ENCODE measurements at regions not wholly inside any gene's neighbourhood (a gene's known extent, or its start where the extent isn't known, plus 50 kb on each side); places are given as distances from the start of the nearest gene placed in this dataset.

- no peaks in the 10 kb centered on the region for H3K36me3 ChIP-seq (ENCODE audit: control insufficient read depth, insufficient read depth, low read length)
- ATAC-seq, result no peak
- intact Hi-C loops (cut with micrococcal nuclease), result no loop called here
- no peaks in the 10 kb centered on the region for H3K9me3 ChIP-seq (ENCODE audit: control insufficient read depth, insufficient read depth, low read length)
- H3K9me3 Mint-ChIP-seq, result no peaks in the 10 kb centered on the region
- peaks cover 4% of the 10 kb centered on the region for H3K4me1 ChIP-seq (ENCODE audit: control insufficient read depth, insufficient read depth, low read length)
- no peaks in the 10 kb centered on the region for H3K36me3 Mint-ChIP-seq
- TF ChIP-seq CTCF (IDR thresholded peaks at IDR 0.05), result no peak
- H3K4me3 ChIP-seq (ENCODE audit: low read length), result no peak overlapping the region
- no peak overlapping the region for H3K27ac Mint-ChIP-seq
- no peak for DNase-seq
- H3K27me3 ChIP-seq (ENCODE audit: control insufficient read depth, insufficient read depth, low read length), result no peaks in the 10 kb centered on the region
- peaks cover 8 to 10% of the 10 kb centered on the region in 2 donors for H3K27me3 Mint-ChIP-seq (ENCODE audit: low read depth in 2 of 2)
- no peak overlapping the region for H3K4me3 Mint-ChIP-seq
- peaks cover 0 to 15% of the 10 kb centered on the region in 2 donors for H3K4me1 Mint-ChIP-seq
- 85% methylated on average over 3 of the region's 3 CpGs for WGBS (ENCODE audit: insufficient coverage)
- H3K27ac ChIP-seq (ENCODE audit: low read length), result no peak overlapping the region
Measured at GRCh38 chr3:124491875-124492274, 238.4 kb upstream of the UMPS start.

GRCh38 chr3:124492824-124493223 is 237.4 kb upstream of the UMPS start:
- intact Hi-C loops (cut with micrococcal nuclease), result no loop called here

GRCh38 chr3:124496061-124496460 is 234.2 kb upstream of the UMPS start:
- Mint-ChIP-seq H3K27me3 (ENCODE audit: low read depth in 2 of 2) (peaks cover 11 to 18% of the 10 kb centered on the region in 2 donors), H3K36me3 (no peaks in the 10 kb centered on the region), H3K4me1 (peaks cover 0 to 13% of the 10 kb centered on the region in 2 donors), H3K27ac (no peak overlapping the region), H3K4me3 (no peak overlapping the region), H3K9me3 (no peaks in the 10 kb centered on the region)
- no peaks in the 10 kb centered on the region for H3K9me3 ChIP-seq (ENCODE audit: control insufficient read depth, insufficient read depth, low read length)
- peaks cover 4% of the 10 kb centered on the region for H3K4me1 ChIP-seq (ENCODE audit: control insufficient read depth, insufficient read depth, low read length)
- DNase-seq (no peak), ATAC-seq (no peak)
- no peaks in the 10 kb centered on the region for H3K27me3 ChIP-seq (ENCODE audit: control insufficient read depth, insufficient read depth, low read length)
- no peaks in the 10 kb centered on the region for H3K36me3 ChIP-seq (ENCODE audit: control insufficient read depth, insufficient read depth, low read length)
- no peak for TF ChIP-seq CTCF (IDR thresholded peaks at IDR 0.05)
- H3K4me3 ChIP-seq (ENCODE audit: low read length), result no peak overlapping the region
- H3K27ac ChIP-seq (ENCODE audit: low read length), result no peak overlapping the region
- intact Hi-C loops (cut with micrococcal nuclease), result no loop called here
- 23% methylated on average over 2 of the region's 2 CpGs for WGBS (ENCODE audit: insufficient coverage)

More at GRCh38 chr3:124492824-124493223, 237.4 kb upstream of the UMPS start:
- Mint-ChIP-seq H3K9me3 (no peaks in the 10 kb centered on the region), H3K4me3 (no peak overlapping the region), H3K36me3 (no peaks in the 10 kb centered on the region), H3K27me3 (ENCODE audit: low read depth in 2 of 2) (peaks cover 3 to 11% of the 10 kb centered on the region in 2 donors), H3K4me1 (peaks cover 0 to 17% of the 10 kb centered on the region in 2 donors), H3K27ac (no peak overlapping the region)
- 96% methylated on average over 3 of the region's 4 CpGs for WGBS (ENCODE audit: insufficient coverage)
- Histone ChIP-seq H3K9me3 (ENCODE audit: control insufficient read depth, insufficient read depth, low read length) (no peaks in the 10 kb centered on the region), H3K27ac (ENCODE audit: low read length) (no peak overlapping the region), H3K36me3 (ENCODE audit: control insufficient read depth, insufficient read depth, low read length) (no peaks in the 10 kb centered on the region), H3K4me3 (ENCODE audit: low read length) (no peak overlapping the region), H3K4me1 (ENCODE audit: control insufficient read depth, insufficient read depth, low read length) (peaks cover 4% of the 10 kb centered on the region), H3K27me3 (ENCODE audit: control insufficient read depth, insufficient read depth, low read length) (no peaks in the 10 kb centered on the region)
- ATAC-seq (no peak), DNase-seq (no peak)
- TF ChIP-seq CTCF (IDR thresholded peaks at IDR 0.05), result no peak

GRCh38 chr3:124497487-124497886 is 232.8 kb upstream of the UMPS start:
- H3K27me3 ChIP-seq (ENCODE audit: control insufficient read depth, insufficient read depth, low read length), result peaks cover 3% of the 10 kb centered on the region
- H3K4me3 Mint-ChIP-seq, result no peak overlapping the region
- no peaks in the 10 kb centered on the region for H3K36me3 ChIP-seq (ENCODE audit: control insufficient read depth, insufficient read depth, low read length)
- intact Hi-C loops (cut with micrococcal nuclease), result no loop called here
- peaks cover 0 to 11% of the 10 kb centered on the region in 2 donors for H3K4me1 Mint-ChIP-seq
- no peak for ATAC-seq
- 54% methylated on average over 1 of the region's 1 CpG for WGBS (ENCODE audit: insufficient coverage)
- H3K36me3 Mint-ChIP-seq, result no peaks in the 10 kb centered on the region
- no peak for TF ChIP-seq CTCF (IDR thresholded peaks at IDR 0.05)
- H3K4me3 ChIP-seq (ENCODE audit: low read length), result no peak overlapping the region
- peaks cover 24 to 25% of the 10 kb centered on the region in 2 donors for H3K27me3 Mint-ChIP-seq (ENCODE audit: low read depth in 2 of 2)
- no peaks in the 10 kb centered on the region for H3K4me1 ChIP-seq (ENCODE audit: control insufficient read depth, insufficient read depth, low read length)
- H3K27ac Mint-ChIP-seq, result no peak overlapping the region
- no peaks in the 10 kb centered on the region for H3K9me3 Mint-ChIP-seq
- no peaks in the 10 kb centered on the region for H3K9me3 ChIP-seq (ENCODE audit: control insufficient read depth, insufficient read depth, low read length)
- no peak for DNase-seq
- H3K27ac ChIP-seq (ENCODE audit: low read length), result no peak overlapping the region

Measured in natural killer cell (primary cell).